ENCODE measurements at regions not wholly inside any gene's neighbourhood (a gene's known extent, or its start where the extent isn't known, plus 50 kb on each side); places are given as distances from the start of the nearest gene placed in this dataset.

GRCh38 chr2:8298783-8299182, 383.1 kb upstream of the ID2 start:
- DNase-seq (ENCODE audit: insufficient read length, low spot score) (no peak), FAIRE-seq (no peak)

- no peak for DNase-seq (ENCODE audit: insufficient read length, low spot score)
- no peak for FAIRE-seq
Measured at GRCh38 chr2:8300216-8300615, 381.6 kb upstream of the ID2 start.

GRCh38 chr2:8300905-8301304, 381.0 kb upstream of the ID2 start:
- FAIRE-seq = no peak
- no peak for DNase-seq (ENCODE audit: insufficient read length, low spot score)

- DNase-seq (ENCODE audit: insufficient read length, low spot score) = no peak
- FAIRE-seq = no peak
Measured at GRCh38 chr2:8303322-8303832, 378.5 kb upstream of the ID2 start.

- no peak for FAIRE-seq
- no peak for DNase-seq (ENCODE audit: insufficient read length, low spot score)
Measured at GRCh38 chr2:8304821-8305766, 376.8 kb upstream of the ID2 start.

GRCh38 chr2:8306530-8307351, 375.1 kb upstream of the ID2 start:
- FAIRE-seq (no peak), DNase-seq (ENCODE audit: insufficient read length, low spot score) (no peak)

- DNase-seq (ENCODE audit: insufficient read length, low spot score) (no peak), FAIRE-seq (no peak)
Measured at GRCh38 chr2:8307606-8308180, 374.2 kb upstream of the ID2 start.

GRCh38 chr2:8309131-8309530, 372.7 kb upstream of the ID2 start:
- no peak for FAIRE-seq

GRCh38 chr2:8310557-8311455, 371.1 kb upstream of the ID2 start:
- no peak for FAIRE-seq
- no peak for DNase-seq (ENCODE audit: insufficient read length, low spot score)

More at GRCh38 chr2:8309131-8309530, 372.7 kb upstream of the ID2 start:
- no peak for DNase-seq (ENCODE audit: insufficient read length, low spot score)

- FAIRE-seq = no peak
- DNase-seq (ENCODE audit: insufficient read length, low spot score) = no peak
Measured at GRCh38 chr2:8312221-8312620, 369.6 kb upstream of the ID2 start.

- DNase-seq (ENCODE audit: insufficient read length, low spot score) = no peak
- no peak for FAIRE-seq
Measured at GRCh38 chr2:8312861-8313830, 368.7 kb upstream of the ID2 start.

- FAIRE-seq = no peak
- DNase-seq (ENCODE audit: insufficient read length, low spot score) = no peak
Measured at GRCh38 chr2:8314063-8314462, 367.8 kb upstream of the ID2 start.

- DNase-seq (ENCODE audit: insufficient read length, low spot score) (no peak), FAIRE-seq (no peak)
Measured at GRCh38 chr2:8315531-8316165, 366.2 kb upstream of the ID2 start.

- DNase-seq (ENCODE audit: insufficient read length, low spot score) (no peak), FAIRE-seq (no peak)
Measured at GRCh38 chr2:8316356-8316755, 365.5 kb upstream of the ID2 start.

GRCh38 chr2:8317418-8317817, 364.4 kb upstream of the ID2 start:
- FAIRE-seq = no peak

GRCh38 chr2:8319219-8319618, 362.6 kb upstream of the ID2 start:
- no peak for DNase-seq (ENCODE audit: insufficient read length, low spot score)
- FAIRE-seq = no peak

More at GRCh38 chr2:8317418-8317817, 364.4 kb upstream of the ID2 start:
- no peak for DNase-seq (ENCODE audit: insufficient read length, low spot score)

GRCh38 chr2:8320311-8321066, 361.4 kb upstream of the ID2 start:
- FAIRE-seq (no peak), DNase-seq (ENCODE audit: insufficient read length, low spot score) (no peak)

GRCh38 chr2:8322634-8323033, 359.2 kb upstream of the ID2 start:
- FAIRE-seq (no peak), DNase-seq (ENCODE audit: insufficient read length, low spot score) (no peak)
